Hepatic stellate cell (primary cell): ENCODE measurements at regions not wholly inside any gene's neighbourhood (a gene's known extent, or its start where the extent isn't known, plus 50 kb on each side); places are given as distances from the start of the nearest gene placed in this dataset.
A peak's percentile ranks its signal among the peaks of the same experiment; 100 is the strongest.

Experiments
- DNase-seq: peaks from one replicate; pipeline ENCODE4 v3.0.0; 2011; ENCODE audit warnings: low spot score

DNA sequence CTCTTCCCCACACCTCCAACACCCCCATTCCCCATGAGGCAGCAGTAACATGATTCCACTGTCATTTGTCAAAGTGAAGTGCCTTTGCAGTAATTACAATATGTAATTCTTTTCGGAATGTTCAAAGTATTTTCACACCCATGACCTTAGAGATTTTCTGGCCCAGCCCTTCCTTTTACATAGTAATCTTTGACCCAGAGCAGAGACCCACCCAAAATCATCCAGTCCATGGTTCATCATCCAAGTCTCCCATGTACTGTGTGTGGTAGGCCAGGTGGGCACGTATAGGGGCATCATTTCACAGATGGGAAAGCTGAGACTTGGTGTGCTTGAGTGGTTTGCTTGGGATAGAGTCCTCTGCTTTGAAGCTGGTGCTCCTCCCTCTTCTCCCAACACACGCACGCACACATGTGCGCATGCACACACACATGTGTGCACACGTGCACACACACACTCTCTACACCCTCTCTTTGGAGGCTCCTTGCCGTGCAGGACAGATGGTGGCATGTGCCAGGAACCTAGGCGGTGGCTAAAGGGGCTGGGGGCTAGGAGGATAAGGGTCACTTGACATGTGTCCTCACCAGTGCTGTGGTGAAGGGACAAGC lies 284.7 kb upstream of the ROPN1 start:
- no peak for DNase-seq

DNA sequence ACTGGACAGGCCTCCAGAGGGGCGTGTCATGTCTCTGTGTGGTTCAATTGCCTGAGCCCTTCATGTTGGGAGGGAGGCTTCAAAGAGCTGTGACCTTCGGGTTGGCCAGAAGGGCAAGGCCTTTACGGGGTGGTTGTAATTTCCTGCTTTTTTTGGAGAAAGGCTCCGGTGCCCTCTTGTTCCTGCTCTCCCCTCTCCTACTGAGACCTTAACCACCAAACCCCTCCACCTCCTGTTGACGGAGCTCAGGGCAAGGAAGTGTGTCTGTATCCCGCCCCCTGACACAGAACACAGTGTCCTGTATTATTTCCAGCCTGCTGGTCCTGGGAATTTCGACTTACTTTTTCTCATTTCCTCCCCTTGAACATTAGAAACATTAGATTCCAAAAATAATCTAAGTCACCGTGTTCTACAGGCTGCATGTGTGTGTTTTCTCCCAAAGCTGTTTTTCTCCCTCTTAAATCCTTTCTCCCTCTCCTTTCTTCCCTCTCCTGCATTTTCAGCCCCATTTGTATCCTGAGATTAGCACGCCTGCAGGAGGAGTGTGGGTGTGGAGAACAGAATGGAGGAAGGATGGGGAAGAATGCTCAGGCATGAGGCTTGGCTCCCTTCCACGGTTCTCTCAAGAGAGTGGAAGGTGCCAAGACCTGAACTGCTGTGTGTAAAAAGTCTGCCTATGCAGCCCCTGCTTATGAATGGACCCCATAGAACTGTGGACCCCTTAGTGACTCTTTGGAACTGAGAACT lies 285.4 kb upstream of the ROPN1 start:
- no peak for DNase-seq

DNA sequence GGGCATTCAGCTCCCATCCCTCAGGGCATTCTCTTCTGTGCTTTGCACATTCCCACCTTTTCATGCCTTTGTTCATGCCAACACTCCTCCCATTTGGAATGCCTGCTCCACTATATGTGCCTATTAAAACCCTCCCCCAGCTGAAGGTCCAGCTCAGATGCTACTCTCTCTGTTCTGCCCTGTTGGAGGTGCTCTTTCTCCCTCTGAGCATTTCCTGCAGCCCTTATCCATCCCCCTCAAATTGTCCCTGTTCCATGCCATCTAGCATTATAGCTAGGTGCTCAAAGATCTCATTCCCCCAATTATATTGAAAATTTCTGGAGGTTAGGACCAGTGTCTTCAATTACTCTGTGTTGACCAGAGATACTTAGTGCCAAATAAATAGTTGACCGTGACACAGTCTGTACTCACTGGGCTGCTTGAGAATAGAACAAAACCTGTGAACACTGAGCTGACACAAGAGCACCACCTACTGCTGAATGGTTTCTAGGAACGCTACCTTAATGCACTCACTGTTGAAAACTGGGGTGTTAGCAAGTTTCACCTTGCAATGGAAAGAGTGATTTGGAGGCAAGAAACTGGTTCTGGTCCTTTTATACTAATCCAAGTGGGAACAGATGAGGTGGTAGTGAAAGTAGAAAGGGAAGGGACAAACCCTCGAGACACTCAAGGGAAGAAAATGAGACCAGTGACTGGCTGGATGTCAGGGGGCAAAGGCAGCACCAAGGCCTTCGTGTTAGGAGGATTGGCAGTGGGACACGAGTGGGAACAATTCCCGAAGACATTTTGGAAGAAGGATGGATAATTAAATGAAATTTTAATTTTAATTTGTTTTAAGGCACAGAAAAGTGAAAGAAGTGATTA lies 289.8 kb upstream of the ROPN1 start:
- peak; percentile 28 for DNase-seq

DNA sequence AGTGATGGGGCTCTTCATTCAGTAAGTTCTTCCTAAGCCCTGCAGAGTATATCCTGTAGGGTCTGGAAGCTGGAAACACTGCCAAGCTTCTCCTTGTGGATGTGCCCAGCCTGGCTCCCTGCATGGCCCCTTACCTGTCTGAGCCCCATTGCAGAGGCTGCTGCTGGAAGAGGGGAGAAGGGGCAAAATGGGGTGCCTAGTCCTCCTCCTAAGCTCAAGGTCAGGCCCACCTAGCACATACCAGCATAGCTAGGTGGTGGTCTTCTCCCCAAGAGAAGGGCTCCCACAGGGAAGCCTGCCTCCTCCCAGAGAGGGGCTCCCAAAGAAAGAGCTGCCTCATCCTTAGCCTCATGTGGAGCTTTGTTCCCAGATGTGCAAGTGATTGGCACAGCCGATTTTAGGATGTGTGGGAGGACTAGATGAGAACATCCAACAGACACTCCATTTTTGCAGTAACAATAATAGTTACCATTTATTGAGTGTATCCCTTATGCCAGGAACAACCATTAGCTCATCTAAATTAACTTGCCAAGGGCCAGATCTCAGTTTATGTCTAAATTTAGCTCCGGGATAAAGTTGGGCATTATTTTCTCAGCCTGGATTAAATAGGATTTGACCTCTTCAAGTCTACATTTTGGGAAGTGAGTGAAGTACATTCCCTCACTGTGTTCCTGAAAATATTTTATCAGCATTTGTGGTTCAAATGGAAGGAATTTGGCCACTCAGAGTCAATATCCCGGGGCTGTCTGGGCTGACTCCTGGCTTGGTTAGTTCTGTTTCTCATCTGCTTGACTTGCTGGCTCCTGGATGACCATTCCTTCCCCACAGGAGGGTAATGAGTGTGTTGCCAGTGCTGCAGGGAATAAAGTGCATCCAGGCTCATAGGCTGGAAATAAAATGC lies 291.1 kb upstream of the ROPN1 start:
- DNase-seq, result no peak

DNA sequence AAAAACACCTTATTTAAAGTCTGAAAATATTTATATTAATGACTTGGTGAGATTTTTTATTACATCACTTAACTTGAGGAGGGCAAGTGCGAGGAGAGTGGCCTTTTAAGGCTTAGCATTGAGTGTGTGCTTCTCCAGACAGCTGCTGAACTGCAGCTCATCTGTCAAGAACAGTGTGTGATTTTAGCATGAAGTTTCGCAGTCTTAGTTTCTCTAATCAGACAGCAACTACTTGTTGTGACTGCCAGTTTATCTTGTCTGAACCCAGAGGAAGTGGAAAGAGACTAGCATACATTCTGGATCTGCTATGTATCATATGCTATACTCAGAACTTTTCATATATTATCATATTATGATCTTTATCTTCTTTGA lies 291.7 kb upstream of the ROPN1 start:
- DNase-seq, result no peak

DNA sequence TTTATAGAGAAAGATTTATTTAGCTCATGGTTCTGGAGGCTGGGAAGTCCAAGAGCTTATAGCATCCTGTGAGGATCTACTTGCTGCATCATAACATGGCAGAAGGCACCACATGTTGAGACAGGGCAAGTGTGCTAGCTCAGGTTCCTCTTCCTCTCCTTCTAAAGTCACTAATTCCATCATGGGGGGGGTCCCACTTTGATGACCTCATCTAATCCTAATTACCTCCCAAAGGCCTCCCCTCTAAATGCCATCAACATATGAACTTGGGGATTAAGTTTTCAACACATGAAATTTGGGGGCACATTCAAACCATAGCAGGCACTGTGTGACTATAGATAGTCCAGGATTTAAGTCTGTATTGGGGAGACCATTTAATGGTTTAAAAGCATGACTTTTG lies 297.1 kb upstream of the ROPN1 start:
- DNase-seq, result no peak

DNA sequence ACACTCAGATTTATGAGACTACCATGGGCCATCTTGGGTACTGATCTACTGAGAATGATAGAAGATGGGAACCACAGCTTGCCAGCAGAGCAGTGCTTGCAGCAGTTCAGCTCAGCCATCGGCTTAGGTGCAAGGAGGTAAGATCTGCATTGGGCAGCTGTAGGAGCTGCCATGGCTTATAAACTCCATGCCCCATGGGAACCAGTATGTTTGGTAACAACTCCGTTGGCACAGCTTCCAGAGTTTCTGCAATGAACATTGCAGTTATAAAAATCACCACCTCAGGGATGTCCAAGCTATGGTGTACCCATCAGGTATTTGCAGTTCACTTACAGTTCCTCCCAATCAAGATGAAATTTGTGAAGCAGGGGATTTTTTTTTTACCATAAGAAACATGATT lies 299.1 kb upstream of the ROPN1 start:
- DNase-seq, result no peak

DNA sequence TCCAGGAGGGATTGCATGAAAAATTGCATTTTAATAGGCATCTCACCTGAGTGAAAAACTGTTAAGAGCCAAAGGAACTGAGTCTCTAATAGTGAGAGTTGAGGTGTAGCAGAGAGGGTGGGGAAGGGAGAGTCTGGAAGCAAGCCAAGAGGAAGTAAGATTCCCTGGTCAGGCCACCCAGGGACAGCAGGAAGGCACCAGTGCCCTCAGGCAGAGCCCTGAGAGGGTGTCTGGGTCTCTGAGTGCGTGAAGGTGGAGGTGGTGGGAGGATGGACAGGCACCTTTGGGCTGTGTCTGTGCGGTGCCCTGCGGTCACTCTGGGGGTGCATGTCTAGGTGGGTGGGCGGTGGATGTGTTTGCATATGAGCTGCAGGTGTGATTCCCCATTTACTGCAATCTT lies 300.4 kb upstream of the ROPN1 start:
- DNase-seq, result no peak

DNA sequence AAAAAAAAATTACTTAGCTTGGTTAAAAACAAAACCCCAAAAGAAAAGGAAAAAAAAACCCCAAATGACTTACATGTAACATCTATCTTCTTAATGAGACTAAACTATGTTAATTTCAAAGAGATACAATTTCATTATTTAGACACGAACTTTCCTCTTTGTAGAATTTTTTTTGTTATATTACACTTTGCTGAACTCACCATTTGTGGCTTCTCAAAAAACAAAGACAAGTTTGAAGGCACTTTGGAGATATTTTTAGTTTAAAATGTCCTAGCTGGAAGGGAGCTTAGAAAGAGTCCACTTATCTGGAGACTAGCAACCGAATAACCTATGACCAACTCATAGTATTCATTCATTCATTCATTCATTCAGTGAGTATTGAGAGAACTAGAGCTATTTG lies 301.7 kb upstream of the ROPN1 start:
- no peak for DNase-seq

DNA sequence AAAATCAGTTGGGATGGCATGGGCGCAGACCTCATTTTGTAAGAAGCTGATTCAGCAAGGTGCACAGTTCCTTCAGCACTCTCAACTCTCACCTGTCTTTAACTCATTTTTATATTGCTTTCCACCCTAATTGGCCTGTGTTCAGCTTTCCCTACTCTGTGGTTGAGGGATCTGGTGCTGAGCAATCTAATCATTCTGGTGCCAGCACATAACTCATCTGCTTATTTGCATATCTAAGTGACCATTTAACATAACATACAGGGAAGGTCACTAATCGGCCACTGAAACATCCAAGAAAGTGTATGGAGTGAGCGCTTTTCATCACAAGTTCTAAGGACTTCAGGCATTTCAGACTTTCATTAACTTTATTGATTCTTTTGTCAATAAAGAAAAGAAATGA lies 303.4 kb upstream of the ROPN1 start:
- no peak for DNase-seq

DNA sequence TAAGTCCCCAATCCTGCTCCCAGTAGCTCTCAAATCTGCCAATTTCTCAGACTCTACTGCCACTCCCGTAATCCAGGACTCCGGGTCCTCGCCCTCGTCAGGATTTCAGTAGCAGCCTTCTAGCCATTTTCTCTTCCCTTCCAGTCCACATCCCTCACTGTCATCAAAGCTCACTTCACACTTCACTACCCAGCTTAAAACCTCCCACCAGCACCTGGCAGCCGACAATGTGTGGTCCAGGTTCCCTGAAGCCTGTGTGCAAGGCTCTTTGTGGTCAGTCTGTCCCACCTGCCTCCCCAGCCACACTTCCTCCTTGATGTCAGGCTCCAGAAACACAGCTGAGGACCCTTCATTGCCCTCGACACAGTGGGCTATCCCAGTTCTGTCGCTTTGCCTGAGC lies 304.5 kb upstream of the ROPN1 start:
- no peak for DNase-seq

DNA sequence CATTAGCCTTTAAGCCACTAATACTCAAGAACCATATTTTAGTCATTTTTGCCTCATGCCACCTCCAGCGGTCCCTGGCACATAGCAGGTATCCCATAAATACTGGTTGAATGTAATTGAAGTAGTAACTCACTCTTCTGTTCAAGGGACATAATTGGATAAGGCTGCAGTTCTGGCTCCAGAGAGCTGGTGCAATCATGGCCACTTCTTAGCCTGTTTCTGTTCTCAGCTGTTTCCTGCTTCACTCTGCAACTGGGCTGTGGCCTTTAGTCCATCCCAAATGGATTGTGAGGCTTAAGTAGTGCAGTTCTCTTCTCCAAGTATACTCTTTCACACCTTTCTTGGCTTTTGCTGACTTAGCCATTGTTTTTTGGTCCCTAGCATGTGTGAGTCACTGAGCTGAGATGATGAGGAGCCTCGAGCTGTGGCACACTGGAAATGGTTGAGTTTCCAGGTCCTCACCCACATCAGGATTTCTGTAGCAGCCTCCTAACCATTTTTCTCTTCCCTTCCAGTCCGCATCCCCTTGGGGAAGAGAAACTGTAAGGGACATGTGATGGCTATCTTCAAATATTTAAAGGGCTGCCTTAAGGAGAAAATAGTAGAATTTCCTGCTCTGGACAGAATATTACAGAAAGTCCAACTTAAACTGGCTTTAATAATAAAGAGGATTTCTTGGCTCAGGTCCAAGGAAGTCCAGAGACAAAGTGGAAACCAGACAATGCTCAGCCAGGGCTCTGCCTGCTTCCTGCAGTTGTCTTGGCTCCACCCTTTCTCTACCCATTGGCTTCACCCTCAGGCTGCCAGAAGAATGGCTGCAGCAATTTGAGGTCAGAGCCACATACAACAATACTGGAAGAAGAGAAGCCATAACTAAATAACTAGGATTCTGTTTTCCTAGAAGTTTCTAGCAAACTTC lies 305.4 kb upstream of the ROPN1 start:
- DNase-seq, result no peak

DNA sequence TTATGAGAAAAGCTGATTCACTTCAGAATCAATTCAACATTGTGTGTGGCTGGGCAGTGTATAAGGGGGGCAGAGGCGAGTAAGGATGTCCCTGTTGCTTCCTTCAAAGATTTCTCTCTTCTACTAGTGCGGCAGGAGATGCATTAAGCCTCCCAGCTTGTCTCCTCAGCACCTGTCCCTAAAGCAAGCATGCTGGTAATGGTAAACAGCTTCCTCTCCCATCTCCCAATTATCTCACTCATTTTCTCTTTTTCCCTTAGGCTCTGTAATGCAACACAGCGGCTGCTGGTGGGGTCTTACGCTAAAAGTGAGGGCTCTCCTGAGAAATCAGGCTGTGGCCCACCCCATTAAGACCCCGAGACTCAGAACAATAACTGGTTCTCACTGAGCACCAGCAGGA lies 306.4 kb upstream of the ROPN1 start:
- no peak for DNase-seq

DNA sequence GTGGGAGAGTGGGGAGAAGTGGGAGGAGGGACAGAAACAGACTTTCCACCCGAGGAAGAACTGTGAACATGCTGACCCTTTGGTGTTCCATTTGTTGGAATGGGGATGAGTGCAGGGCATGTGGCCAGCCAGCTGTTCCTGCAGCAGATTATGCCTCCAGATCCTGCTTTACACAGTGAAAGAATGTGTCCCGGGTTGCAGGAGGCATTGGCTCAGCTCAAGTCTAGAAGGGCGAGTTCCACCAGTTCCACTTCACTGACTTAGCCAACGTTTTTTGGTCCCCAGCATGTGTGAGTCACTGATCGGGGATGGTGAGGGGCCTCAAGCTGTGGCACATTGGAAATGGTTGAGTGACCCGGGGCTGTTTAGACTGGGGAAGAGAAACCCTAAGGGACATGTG lies 307.0 kb upstream of the ROPN1 start:
- DNase-seq, result no peak

DNA sequence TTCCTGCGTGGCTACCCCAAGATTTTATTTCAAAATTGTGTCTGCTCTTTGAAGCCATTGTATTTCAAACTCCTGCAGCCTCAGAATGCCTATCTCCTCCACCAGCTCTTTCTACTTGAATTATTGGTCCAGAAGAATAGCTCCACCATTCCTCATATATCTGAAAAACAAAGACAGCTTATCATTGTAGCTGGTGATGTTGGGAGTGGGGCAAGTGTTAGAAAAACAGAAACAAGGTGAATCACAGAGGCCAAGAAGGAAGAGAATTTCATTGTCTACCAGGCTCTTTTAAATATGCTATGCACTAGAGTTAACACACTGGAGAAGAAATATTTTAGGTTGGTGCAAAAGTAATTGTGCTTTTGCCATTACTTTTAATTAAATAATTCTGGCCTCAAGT lies 307.9 kb upstream of the ROPN1 start:
- DNase-seq, result no peak

DNA sequence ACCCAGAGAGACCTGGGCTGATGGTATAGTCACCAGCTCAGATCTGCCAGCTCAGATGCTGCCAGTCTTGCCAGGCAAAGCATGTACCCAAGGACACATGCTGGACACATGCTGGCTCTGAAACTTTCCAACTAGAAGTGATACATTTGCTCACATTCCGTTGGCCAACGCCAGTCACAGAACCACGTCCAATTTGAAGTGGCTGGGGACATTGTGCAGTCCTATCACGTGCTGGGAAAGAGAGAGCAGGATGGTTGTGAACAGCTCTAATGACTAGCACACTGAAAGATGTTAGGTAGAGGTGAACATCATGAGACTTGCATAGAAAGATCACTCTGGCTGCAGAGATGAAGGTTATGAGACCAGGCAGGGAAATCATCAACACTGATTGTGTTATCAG lies 308.5 kb upstream of the ROPN1 start:
- DNase-seq, result no peak

DNA sequence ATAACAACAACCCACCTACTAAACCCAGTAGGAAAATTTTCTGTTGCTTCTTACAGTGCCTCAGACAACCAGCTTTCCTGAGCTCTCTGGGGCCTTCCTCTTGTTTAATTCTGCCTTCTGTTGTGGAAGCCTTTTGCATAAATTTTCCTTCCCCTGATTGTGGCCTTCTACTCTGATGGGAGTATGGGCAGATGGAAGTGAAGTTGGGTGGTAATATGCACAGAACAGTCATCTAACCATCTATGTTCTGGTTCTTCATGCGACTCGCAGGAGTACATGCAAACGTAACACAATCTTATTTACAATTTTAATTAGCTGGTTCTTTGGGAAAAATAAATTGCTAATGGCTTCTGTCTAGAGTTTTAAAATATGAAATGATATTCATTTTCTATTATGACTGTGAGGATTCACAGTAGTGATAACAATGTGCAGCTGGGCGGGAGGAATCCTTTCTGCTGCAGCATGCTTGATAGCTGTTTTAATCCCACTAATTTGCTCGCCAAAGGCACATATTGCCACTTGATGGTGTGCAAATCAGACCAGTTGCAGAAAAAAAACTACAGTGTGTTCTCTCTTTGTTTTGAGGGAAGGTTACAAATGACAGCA lies 311.5 kb upstream of the ROPN1 start:
- no peak for DNase-seq

DNA sequence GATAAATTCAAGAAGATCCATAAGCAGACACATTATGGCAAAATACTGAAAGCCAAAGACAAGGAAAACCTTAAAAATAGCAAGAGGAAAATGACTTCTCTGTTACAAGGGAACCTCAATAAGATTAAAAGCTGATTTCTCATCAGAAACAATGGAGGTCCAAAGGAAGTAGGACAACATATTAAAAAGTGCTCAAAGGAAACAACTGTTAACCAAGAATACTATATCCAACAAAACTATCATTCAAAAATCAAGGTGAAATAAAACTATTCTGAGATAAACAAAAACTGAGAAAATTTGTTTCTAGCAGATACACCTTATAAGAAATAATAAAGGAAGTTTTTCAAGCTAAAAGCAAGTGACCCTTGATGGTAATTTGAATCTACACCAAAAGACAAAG lies 314.7 kb upstream of the ROPN1 start:
- no peak for DNase-seq

DNA sequence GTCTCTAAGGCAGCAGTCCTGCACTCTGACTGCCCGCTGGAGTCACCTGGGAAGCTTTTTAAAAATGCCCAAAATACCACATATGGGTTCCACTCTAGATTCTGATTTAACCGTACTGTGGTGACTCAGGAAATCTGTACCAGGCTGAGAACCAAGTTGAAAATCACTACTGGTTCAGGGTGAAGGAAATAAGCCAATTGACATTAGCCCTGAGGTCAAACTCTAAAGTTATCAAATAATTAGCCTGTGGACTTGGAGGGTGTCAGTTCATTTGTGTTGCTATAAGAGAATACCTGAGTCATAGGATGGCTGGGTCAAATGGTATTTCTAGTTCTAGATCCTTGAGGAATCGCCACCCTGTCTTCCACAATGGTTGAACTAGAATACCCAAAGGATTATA lies 321.7 kb upstream of the ROPN1 start:
- DNase-seq, result no peak

DNA sequence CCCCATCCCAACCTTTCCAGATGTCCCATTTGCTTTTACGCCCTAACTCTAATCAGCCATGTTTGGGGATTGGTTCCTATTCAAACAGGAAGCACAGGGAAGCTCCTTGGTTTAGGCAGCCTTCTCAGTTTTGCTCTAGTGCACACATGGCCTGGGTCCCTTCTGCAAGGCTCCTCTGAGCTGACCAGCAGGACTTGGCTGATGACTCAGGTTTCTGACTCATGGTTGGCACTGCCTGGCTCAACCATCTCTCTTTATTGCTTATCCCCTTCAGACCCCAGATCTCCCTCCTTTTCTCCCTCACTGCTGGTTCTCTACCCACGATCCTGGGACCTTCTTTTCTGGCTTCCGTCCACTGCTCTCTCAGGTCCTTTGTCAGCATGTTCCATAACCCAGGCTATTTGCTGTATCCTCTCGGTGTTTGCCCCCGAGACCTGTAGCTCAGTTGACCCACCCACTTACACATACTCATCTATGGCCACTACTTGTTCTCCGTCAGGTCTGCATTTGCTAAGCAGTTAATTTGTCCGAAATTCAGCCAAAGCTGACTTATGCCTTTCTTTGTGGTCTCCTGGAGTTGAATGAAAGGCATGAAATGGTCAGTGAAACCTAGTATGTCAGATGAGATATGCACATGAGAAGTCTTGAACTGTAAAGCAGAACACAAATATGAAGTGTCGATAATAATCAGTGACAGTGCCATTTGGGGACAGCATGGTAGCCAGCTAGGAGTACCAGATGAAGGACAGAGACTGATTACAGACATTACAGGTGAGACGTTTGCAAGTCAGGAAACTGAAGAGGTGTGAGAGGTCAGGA lies 323.5 kb upstream of the ROPN1 start:
- no peak for DNase-seq
